ENCODE measurements at regions not wholly inside any gene's neighbourhood (a gene's known extent, or its start where the extent isn't known, plus 50 kb on each side); places are given as distances from the start of the nearest gene placed in this dataset.

DNA sequence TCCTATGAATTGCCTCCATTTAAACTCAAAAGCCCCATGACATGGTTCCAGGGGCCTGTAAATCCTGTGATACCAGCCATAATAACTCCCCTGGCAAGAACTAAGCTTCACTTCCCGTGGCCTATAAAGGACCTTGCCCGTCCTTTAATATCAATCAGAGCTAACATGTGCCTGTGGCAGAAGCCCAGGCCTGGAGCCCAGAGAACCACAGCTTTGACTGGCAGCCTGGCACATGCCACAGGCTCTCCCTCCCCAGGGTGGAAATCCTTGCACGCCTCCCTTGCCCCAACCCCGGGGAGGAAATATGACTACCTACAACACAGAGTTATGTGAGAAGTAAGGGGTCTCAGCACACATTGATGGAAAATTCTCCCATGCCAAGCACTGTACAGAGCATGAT is 287.4 kb downstream of the RAB28 start:
- 17% methylated on average over 3 of the region's 4 CpGs for WGBS (ENCODE audit: low lambda C conversion rate)
- TF ChIP-seq EP300 (IDR thresholded peaks at IDR 0.05; ENCODE audit: borderline replicate concordance in 1 of 2, low read depth in 1 of 2, low read length in 1 of 2), result no peak
- TF ChIP-seq TEAD4 (IDR thresholded peaks at IDR 0.05; ENCODE audit: borderline replicate concordance, insufficient read depth), result no peak
- no peak for TF ChIP-seq TAF1 (IDR thresholded peaks at IDR 0.05; ENCODE audit: borderline replicate concordance, low read depth, low read length)
- no peak for TF ChIP-seq MXI1 (IDR thresholded peaks at IDR 0.05; ENCODE audit: low read depth, low read length)
- TF ChIP-seq, protein P1, sequence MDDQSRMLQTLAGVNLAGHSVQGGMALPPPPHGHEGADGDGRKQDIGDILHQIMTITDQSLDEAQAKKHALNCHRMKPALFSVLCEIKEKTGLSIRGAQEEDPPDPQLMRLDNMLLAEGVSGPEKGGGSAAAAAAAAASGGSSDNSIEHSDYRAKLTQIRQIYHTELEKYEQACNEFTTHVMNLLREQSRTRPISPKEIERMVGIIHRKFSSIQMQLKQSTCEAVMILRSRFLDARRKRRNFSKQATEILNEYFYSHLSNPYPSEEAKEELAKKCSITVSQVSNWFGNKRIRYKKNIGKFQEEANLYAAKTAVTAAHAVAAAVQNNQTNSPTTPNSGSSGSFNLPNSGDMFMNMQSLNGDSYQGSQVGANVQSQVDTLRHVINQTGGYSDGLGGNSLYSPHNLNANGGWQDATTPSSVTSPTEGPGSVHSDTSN (IDR thresholded peaks at IDR 0.05), result no peak
- TF ChIP-seq GATA2 (CRISPR knock-in tag; IDR thresholded peaks at IDR 0.05), result no peak
- no peak for TF ChIP-seq RFX5 (IDR thresholded peaks at IDR 0.05; ENCODE audit: low read length)
- Histone ChIP-seq H3K4me3 (ENCODE audit: low read depth in 2 of 2, low read length in 1 of 2) (no peak overlapping the region), H3K4me1 (ENCODE audit: control insufficient read depth in 1 of 2, insufficient read depth in 2 of 2, low read depth in 1 of 2, low read length in 1 of 2) (no peaks in the 10 kb centered on the region), H4K20me1 (ENCODE audit: insufficient read depth) (no peaks in the 10 kb centered on the region), H3K27me3 (ENCODE audit: insufficient read depth) (no peaks in the 10 kb centered on the region), H3F3A (replicated peaks; ENCODE audit: insufficient read depth) (no peaks in the 10 kb centered on the region), H3K4me2 (no peak overlapping the region), H2AFZ (ENCODE audit: low read depth) (no peak overlapping the region), H3K27ac (ENCODE audit: low read depth in 2 of 2, low read length in 1 of 2) (no peak overlapping the region), H3K79me2 (ENCODE audit: insufficient read depth) (no peaks in the 10 kb centered on the region), H3K9ac (no peak overlapping the region), H3K36me3 (replicated peaks in 1 of 2; ENCODE audit: control insufficient read depth in 1 of 2, insufficient read depth in 2 of 2, low read length in 1 of 2) (no peaks in the 10 kb centered on the region), H3K9me3 (no peaks in the 10 kb centered on the region), H3K9me2 (no peaks in the 10 kb centered on the region)
- ChIA-PET CTCF (no interaction called here), POLR2A (no interaction called here)
- no peak for DNase-seq

DNA sequence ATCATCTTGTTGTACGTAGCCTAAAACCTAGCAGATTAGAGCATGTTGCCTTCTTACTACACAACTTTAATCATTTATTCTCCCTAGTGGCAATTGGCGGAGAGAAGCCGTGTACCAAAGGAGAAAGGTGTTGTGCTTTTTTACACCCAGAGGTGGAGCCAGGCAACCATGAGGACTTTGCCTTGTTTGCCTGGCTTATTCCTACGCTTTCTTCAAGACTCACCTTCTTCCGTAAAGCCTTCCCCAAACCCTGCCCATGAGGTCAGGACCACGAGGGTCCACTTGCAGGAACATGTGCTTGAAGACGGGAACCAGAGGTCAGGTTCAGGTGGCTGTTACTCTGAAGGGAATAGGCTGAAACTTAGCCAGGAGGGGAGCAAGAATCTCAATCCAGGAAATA is 290.5 kb downstream of the RAB28 start:
- Histone ChIP-seq H3K4me3 (ENCODE audit: low read depth in 2 of 2, low read length in 1 of 2) (no peak overlapping the region), H3K36me3 (replicated peaks in 1 of 2; ENCODE audit: control insufficient read depth in 1 of 2, insufficient read depth in 2 of 2, low read length in 1 of 2) (no peaks in the 10 kb centered on the region), H3K79me2 (ENCODE audit: insufficient read depth) (no peaks in the 10 kb centered on the region), H3K27ac (ENCODE audit: low read depth in 2 of 2, low read length in 1 of 2) (no peak overlapping the region), H3K9me2 (no peaks in the 10 kb centered on the region), H3F3A (replicated peaks; ENCODE audit: insufficient read depth) (no peaks in the 10 kb centered on the region), H3K9me3 (no peaks in the 10 kb centered on the region), H3K9ac (no peak overlapping the region), H3K4me1 (ENCODE audit: control insufficient read depth in 1 of 2, insufficient read depth in 2 of 2, low read depth in 1 of 2, low read length in 1 of 2) (no peaks in the 10 kb centered on the region), H3K4me2 (no peak overlapping the region), H4K20me1 (ENCODE audit: insufficient read depth) (no peaks in the 10 kb centered on the region), H3K27me3 (ENCODE audit: insufficient read depth) (no peaks in the 10 kb centered on the region), H2AFZ (ENCODE audit: low read depth) (no peak overlapping the region)
- ChIA-PET POLR2A (no interaction called here), CTCF (interaction anchor here (0.6 kb wide), 1 partner anchor 30 kb away, joined by 3 read pairs; no protein-coding TSS in a partner anchor)
- DNase-seq, result no peak
- WGBS (ENCODE audit: low lambda C conversion rate), result 38% methylated on average over 7 of the region's 7 CpGs
- TF ChIP-seq SIN3A (IDR thresholded peaks at IDR 0.05; ENCODE audit: borderline replicate concordance, low read depth, low read length) (no peak), RFX5 (IDR thresholded peaks at IDR 0.05; ENCODE audit: low read length) (no peak), ELF1 (IDR thresholded peaks at IDR 0.05) (no peak), NFIC (IDR thresholded peaks at IDR 0.05; ENCODE audit: borderline replicate concordance) (no peak), MEF2A (IDR thresholded peaks at IDR 0.05; ENCODE audit: borderline replicate concordance, low read depth) (no peak)
- TF ChIP-seq, protein P2, sequence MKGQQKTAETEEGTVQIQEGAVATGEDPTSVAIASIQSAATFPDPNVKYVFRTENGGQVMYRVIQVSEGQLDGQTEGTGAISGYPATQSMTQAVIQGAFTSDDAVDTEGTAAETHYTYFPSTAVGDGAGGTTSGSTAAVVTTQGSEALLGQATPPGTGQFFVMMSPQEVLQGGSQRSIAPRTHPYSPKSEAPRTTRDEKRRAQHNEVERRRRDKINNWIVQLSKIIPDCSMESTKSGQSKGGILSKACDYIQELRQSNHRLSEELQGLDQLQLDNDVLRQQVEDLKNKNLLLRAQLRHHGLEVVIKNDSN (IDR thresholded peaks at IDR 0.05; ENCODE audit: borderline replicate concordance, low read depth), result no peak
